Islet of Langerhans (tissue), 1 donor: ENCODE measurements at regions not wholly inside any gene's neighbourhood (a gene's known extent, or its start where the extent isn't known, plus 50 kb on each side); places are given as distances from the start of the nearest gene placed in this dataset.

Experiments used
- FAIRE-seq: peaks from one replicate; lab custom pipeline; 2011; peaks lifted over from hg19 to GRCh38; lab: Jason Lieb, UNC

DNA sequence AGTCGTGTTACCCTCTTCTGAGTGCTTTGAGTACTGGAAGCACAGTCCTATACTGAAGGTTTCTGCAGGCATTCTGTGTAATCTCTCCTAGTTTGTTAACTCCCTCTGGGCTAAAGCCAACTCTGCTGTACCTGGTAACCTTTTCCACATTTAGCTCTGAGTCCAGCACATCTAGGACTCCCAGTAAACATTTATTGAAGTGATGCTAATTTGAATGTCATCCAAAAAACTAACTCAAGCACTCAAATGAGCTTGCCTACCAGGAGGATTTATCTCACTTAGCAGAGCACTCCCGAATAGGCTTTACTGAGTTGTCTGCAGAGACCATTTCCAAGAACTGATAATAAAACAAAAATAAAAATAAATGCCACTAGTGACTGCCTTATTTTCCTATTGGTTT, 79.5 kb upstream of the NFIB start:
- FAIRE-seq = no peak

- no peak for FAIRE-seq
Measured at GRCh38 chr9:14391620-14392019, 77.7 kb upstream of the NFIB start.

- no peak for FAIRE-seq
Measured at GRCh38 chr9:14389657-14390056, 75.7 kb upstream of the NFIB start.

- no peak for FAIRE-seq
Measured at GRCh38 chr9:14389146-14389545, 75.2 kb upstream of the NFIB start.

DNA sequence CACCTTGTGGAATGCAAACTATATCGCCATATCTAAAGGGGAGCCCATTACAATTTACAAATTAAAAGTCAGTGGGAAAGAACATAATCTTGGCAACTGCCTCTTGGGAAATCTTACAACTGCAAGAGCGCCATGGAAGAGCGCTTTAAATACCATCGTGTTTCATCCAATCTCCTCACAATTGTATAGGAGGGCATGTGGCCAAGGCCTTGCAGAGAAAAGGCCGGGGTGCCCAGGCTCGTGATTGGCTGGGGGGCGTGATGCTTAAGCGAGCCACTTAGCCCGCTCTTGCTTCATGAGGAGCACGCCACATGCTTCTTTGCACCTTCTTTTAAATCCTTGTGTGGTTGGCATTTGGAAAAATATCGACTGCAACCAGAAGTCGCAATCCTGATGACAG, 69.8 kb upstream of the NFIB start:
- FAIRE-seq = no peak

- FAIRE-seq = no peak
Measured at GRCh38 chr9:14383294-14383693, 69.4 kb upstream of the NFIB start.

- FAIRE-seq = no peak
Measured at GRCh38 chr9:14380061-14380836, 66.3 kb upstream of the NFIB start.

DNA sequence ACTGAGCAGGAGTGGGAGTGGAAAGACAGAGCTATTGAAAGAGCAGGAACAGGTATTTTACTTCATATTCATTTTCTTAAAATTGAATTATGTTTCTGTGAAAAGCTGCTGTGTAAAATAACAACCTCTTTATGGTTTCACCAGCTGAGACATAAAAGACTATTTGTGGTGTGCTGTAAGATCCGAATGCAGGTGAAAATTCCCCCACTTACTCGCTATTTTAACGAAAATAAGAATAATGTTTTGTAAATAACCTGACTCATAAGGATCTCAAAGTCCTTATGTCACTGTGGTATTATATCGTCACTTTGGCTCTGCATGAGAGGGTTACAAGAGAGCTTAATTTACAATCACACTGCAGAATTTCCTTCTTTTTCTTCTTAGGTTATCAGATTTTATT, 65.3 kb upstream of the NFIB start:
- FAIRE-seq = no peak

DNA sequence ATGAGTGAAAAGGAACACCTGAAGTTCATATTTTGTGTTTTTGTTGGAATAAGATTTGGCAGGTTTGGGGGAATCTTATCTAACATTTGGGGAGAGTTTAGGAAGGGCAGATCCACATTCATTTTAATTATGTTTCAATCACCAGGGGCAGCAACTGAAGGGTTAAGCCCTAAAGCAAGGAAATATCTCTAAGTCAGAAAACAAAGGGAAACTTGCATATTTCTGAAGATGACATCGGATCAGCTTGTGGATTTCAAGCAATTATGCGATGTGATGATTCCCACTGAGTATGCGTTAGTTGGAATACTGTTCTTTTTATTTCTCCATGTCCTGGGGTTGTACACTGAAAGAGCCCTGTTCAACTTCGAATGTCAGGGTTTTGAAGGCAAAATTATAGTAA, 59.8 kb upstream of the NFIB start:
- FAIRE-seq = no peak

GRCh38 chr9:14373336-14373666, 59.4 kb upstream of the NFIB start:
- FAIRE-seq = no peak

GRCh38 chr9:14372437-14373335, 58.7 kb upstream of the NFIB start:
- FAIRE-seq = no peak

GRCh38 chr9:14369011-14369410, 55.1 kb upstream of the NFIB start:
- no peak for FAIRE-seq

- FAIRE-seq = no peak
Measured at GRCh38 chr9:14366076-14366475, 52.1 kb upstream of the NFIB start.

DNA sequence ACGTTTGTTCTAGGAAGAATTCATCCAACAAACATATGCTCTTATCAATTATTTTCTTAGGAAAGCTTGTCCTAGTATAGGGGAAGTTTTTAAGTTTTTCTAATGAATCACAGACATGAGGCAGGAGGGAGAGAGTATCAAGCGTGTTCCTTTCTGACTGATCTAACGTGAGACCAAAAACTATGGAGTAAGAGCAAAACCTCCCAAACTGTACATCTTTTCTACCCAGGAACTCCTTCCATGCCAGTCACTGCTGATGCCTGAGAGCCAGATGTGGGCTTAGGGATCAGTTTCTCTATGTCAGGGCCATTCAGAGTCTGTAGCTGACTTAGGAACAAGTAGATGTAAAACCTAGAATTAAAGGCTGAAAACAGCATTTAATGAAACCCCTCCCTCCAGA, 51.7 kb upstream of the NFIB start:
- no peak for FAIRE-seq
